ENCODE measurements at regions not wholly inside any gene's neighbourhood (a gene's known extent, or its start where the extent isn't known, plus 50 kb on each side); places are given as distances from the start of the nearest gene placed in this dataset.

GRCh38 chr12:67735868-67736267 is 87.3 kb downstream of the DYRK2 start:
- TF ChIP-seq CTCF (conservative IDR thresholded peaks at IDR 0.05; ENCODE audit: low read length) = no peak
- TF ChIP-seq EZH2phosphoT487 (IDR thresholded peaks at IDR 0.05; ENCODE audit: borderline replicate concordance, low read depth, low read length) = no peak
